Neural progenitor cell (in vitro differentiated cells): ENCODE measurements at regions not wholly inside any gene's neighbourhood (a gene's known extent, or its start where the extent isn't known, plus 50 kb on each side); places are given as distances from the start of the nearest gene placed in this dataset.

Experiments used
- DNase-seq: peaks from one replicate; pipeline ENCODE4 v3.0.0-alpha.2; 2016; ENCODE audit warnings: low spot score
- H2AFZ ChIP-seq: fragments of 200-600 bp; sonication (generic); replicated peaks from 2 replicates; pipeline ENCODE4 v1.6.1; 2016; ENCODE audit warnings: antibody characterized with exemption
- H3F3A ChIP-seq: fragments of 200-600 bp; sonication (generic); 2 replicates; pipeline ENCODE4 v1.6.1; 2016; ENCODE audit warnings: antibody characterized with exemption, low read depth
- H3K27ac ChIP-seq: fragments of 200-600 bp; sonication (generic); 2 replicates; pipeline ENCODE4 v1.5.1; 2016; ENCODE audit warnings: mild to moderate bottlenecking
- H3K27me3 ChIP-seq: fragments of 200-600 bp; sonication (generic); 2 replicates; pipeline ENCODE4 v1.6.1; 2016; ENCODE audit warnings: mild to moderate bottlenecking, moderate library complexity
- H3K36me3 ChIP-seq: fragments of 200-600 bp; sonication (generic); 2 replicates; pipeline ENCODE4 v1.5.1; 2016
- H3K4me1 ChIP-seq: fragments of 200-600 bp; sonication (generic); 2 replicates; pipeline ENCODE4 v1.6.1; 2016; ENCODE audit warnings: mixed run types
- H3K4me2 ChIP-seq: fragments of 200-600 bp; sonication (generic); 2 replicates; pipeline ENCODE4 v1.6.1; 2016
- H3K4me3 ChIP-seq: fragments of 200-600 bp; sonication (generic); 2 replicates; pipeline ENCODE4 v1.5.1; 2016
- H3K79me2 ChIP-seq: fragments of 200-600 bp; sonication (generic); 2 replicates; pipeline ENCODE4 v1.6.1; 2016; ENCODE audit warnings: low read depth
- H3K9ac ChIP-seq: fragments of 200-600 bp; sonication (generic); 2 replicates; pipeline ENCODE4 v1.6.1; 2016
- H3K9me3 ChIP-seq: fragments of 200-600 bp; sonication (generic); 2 replicates; pipeline ENCODE4 v1.5.1; 2016; ENCODE audit warnings: low read depth
- H4K20me1 ChIP-seq: fragments of 200-600 bp; sonication (generic); 2 replicates; pipeline ENCODE4 v1.6.1; 2016; ENCODE audit warnings: low read depth
- H3K27ac Mint-ChIP-seq: 3 replicates; pipeline ENCODE4 v1.8.0; 2021; ENCODE audit warnings: mixed read lengths
- H3K27me3 Mint-ChIP-seq: 2 replicates; pipeline ENCODE4 v1.8.0; 2022; ENCODE audit warnings: low read depth, mild to moderate bottlenecking, inconsistent platforms, moderate library complexity, mixed read lengths; ENCODE audit not compliant: insufficient read depth
- H3K36me3 Mint-ChIP-seq: 3 replicates; pipeline ENCODE4 v1.8.0; 2021; ENCODE audit warnings: mixed read lengths
- H3K4me1 Mint-ChIP-seq: 3 replicates; pipeline ENCODE4 v1.8.0; 2021; ENCODE audit warnings: mixed read lengths
- H3K4me3 Mint-ChIP-seq: 3 replicates; pipeline ENCODE4 v1.8.0; 2021; ENCODE audit warnings: mild to moderate bottlenecking, moderate library complexity, mixed read lengths
- H3K9me3 Mint-ChIP-seq: 3 replicates; pipeline ENCODE4 v1.8.0; 2020; ENCODE audit warnings: mixed read lengths
- EZH2 ChIP-seq: fragments of 200-600 bp; sonication (generic); IDR thresholded peaks from 2 replicates; pipeline ENCODE4 v1.6.1; 2017; ENCODE audit warnings: antibody characterized with exemption, mild to moderate bottlenecking, moderate library complexity
- EZH2phosphoT487 ChIP-seq: fragments of 200-600 bp; sonication (generic); IDR thresholded peaks from 2 replicates; pipeline ENCODE4 v1.6.1; 2017; ENCODE audit warnings: antibody characterized with exemption
- TF ChIP-seq, protein P1 (sequence below): fragments of 200-600 bp; sonication (generic); IDR thresholded peaks from 2 replicates; pipeline ENCODE4 v1.5.1; 2017; ENCODE audit warnings: antibody characterized with exemption, mild to moderate bottlenecking

- no peaks in the 10 kb centered on the region for H3K4me1 ChIP-seq
- DNase-seq: no peak
- H3F3A ChIP-seq: no peaks in the 10 kb centered on the region
- no peak overlapping the region for H3K27ac ChIP-seq
- Mint-ChIP-seq H3K36me3 (no peaks in the 10 kb centered on the region), H3K27ac (no peak overlapping the region), H3K27me3 (peaks cover 9% of the 10 kb centered on the region), H3K4me3 (no peak overlapping the region), H3K4me1 (peaks cover 16% of the 10 kb centered on the region), H3K9me3 (peaks cover 3% of the 10 kb centered on the region)
- no peaks in the 10 kb centered on the region for H3K9me3 ChIP-seq
- no peak overlapping the region for H3K9ac ChIP-seq
- no peak overlapping the region for H3K4me3 ChIP-seq
- no peaks in the 10 kb centered on the region for H3K36me3 ChIP-seq
- no peaks in the 10 kb centered on the region for H4K20me1 ChIP-seq
- peaks cover 48% of the 10 kb centered on the region for H3K27me3 ChIP-seq
- H3K79me2 ChIP-seq: no peaks in the 10 kb centered on the region
- TF ChIP-seq EZH2: no peak
- no peak for TF ChIP-seq EZH2phosphoT487
- TF ChIP-seq, protein P1, sequence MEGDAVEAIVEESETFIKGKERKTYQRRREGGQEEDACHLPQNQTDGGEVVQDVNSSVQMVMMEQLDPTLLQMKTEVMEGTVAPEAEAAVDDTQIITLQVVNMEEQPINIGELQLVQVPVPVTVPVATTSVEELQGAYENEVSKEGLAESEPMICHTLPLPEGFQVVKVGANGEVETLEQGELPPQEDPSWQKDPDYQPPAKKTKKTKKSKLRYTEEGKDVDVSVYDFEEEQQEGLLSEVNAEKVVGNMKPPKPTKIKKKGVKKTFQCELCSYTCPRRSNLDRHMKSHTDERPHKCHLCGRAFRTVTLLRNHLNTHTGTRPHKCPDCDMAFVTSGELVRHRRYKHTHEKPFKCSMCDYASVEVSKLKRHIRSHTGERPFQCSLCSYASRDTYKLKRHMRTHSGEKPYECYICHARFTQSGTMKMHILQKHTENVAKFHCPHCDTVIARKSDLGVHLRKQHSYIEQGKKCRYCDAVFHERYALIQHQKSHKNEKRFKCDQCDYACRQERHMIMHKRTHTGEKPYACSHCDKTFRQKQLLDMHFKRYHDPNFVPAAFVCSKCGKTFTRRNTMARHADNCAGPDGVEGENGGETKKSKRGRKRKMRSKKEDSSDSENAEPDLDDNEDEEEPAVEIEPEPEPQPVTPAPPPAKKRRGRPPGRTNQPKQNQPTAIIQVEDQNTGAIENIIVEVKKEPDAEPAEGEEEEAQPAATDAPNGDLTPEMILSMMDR: no peak
- no peak overlapping the region for H3K4me2 ChIP-seq
- no peak overlapping the region for H2AFZ ChIP-seq
Observed at GRCh38 chr4:4711902-4712301, 147.6 kb upstream of the MSX1 start.

DNA sequence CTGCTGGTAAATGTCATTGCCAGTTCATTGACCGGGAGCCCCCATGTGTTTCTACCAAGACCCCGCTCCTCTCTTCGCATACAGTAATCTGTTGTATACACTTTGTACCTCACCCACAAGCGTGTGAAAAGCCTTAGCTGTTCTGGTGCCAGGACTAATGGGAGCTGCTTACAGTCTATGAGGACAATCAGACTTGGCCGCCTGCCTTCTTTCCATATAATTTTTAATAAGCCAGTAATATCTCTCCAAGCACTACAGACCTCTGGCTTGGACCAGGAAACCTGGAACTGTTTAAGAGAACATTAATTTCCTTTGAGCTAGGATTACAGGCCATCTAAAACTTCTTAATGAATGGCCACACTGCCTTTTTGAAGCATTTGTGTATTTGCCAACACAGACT, 149.7 kb upstream of the MSX1 start:
- Histone ChIP-seq H3F3A (no peaks in the 10 kb centered on the region), H3K4me1 (no peaks in the 10 kb centered on the region), H3K79me2 (no peaks in the 10 kb centered on the region), H3K27me3 (peaks cover 64% of the 10 kb centered on the region), H3K9me3 (no peaks in the 10 kb centered on the region), H4K20me1 (no peaks in the 10 kb centered on the region), H3K9ac (no peak overlapping the region), H2AFZ (no peak overlapping the region), H3K4me3 (no peak overlapping the region), H3K4me2 (no peak overlapping the region), H3K27ac (no peak overlapping the region), H3K36me3 (no peaks in the 10 kb centered on the region)
- Mint-ChIP-seq H3K27me3 (peaks cover 10% of the 10 kb centered on the region), H3K4me1 (peaks cover 16% of the 10 kb centered on the region), H3K4me3 (no peak overlapping the region), H3K9me3 (no peaks in the 10 kb centered on the region), H3K36me3 (peaks cover 6% of the 10 kb centered on the region), H3K27ac (no peak overlapping the region)
- no peak for DNase-seq
- TF ChIP-seq EZH2 (no peak), EZH2phosphoT487 (no peak)
- TF ChIP-seq, protein P1: no peak

GRCh38 chr4:4704267-4704666, 155.2 kb upstream of the MSX1 start:
- TF ChIP-seq EZH2phosphoT487 (no peak), EZH2 (no peak)
- TF ChIP-seq, protein P1: no peak

More at GRCh38 chr4:4704267-4704666, 155.2 kb upstream of the MSX1 start:
- Histone ChIP-seq H2AFZ (no peak overlapping the region), H3F3A (no peaks in the 10 kb centered on the region), H3K9me3 (no peaks in the 10 kb centered on the region), H3K79me2 (no peaks in the 10 kb centered on the region), H3K4me2 (no peak overlapping the region), H3K4me1 (no peaks in the 10 kb centered on the region), H3K36me3 (no peaks in the 10 kb centered on the region), H3K9ac (no peak overlapping the region), H4K20me1 (peaks cover 7% of the 10 kb centered on the region), H3K4me3 (no peak overlapping the region), H3K27ac (no peak overlapping the region), H3K27me3 (peaks cover 86% of the 10 kb centered on the region)
- H3K9me3 Mint-ChIP-seq: peaks cover 6% of the 10 kb centered on the region
- DNase-seq: no peak
- no peak overlapping the region for H3K4me3 Mint-ChIP-seq
- H3K27me3 Mint-ChIP-seq: peaks cover 21% of the 10 kb centered on the region
- H3K4me1 Mint-ChIP-seq: no peaks in the 10 kb centered on the region
- peaks cover 14% of the 10 kb centered on the region for H3K36me3 Mint-ChIP-seq
- no peak overlapping the region for H3K27ac Mint-ChIP-seq
